DMS153 treated with DMSO at 0.1 percent for 48 hours (cell line): ENCODE measurements at regions not wholly inside any gene's neighbourhood (a gene's known extent, or its start where the extent isn't known, plus 50 kb on each side); places are given as distances from the start of the nearest gene placed in this dataset.
"Not testable (repeated sequence)": the region's sequence is repeated elsewhere in the genome, so short reads cannot be mapped to it uniquely, and the experiment has no call there.

Experiments
- DNase-seq: peaks from one replicate; lab custom pipeline; 2025; ENCODE audit not compliant: unreplicated experiment; lab: John Stamatoyannopoulos, UW

GRCh38 chr22:47315862-47316419 is 553.5 kb downstream of the TBC1D22A start:
- DNase-seq = peak; percentile 38

GRCh38 chr22:47310601-47311000 is 548.2 kb downstream of the TBC1D22A start:
- DNase-seq = no peak

GRCh38 chr22:47309946-47310345 is 547.5 kb downstream of the TBC1D22A start:
- no peak for DNase-seq

GRCh38 chr22:47309476-47309875 is 547.0 kb downstream of the TBC1D22A start:
- DNase-seq = no peak

- no peak for DNase-seq
These were observed 546.4 kb downstream of the TBC1D22A start for GRCh38 chr22:47308886-47309285.

GRCh38 chr22:47307822-47308221 is 545.4 kb downstream of the TBC1D22A start:
- DNase-seq = no peak

GRCh38 chr22:47307326-47307725 is 544.9 kb downstream of the TBC1D22A start:
- no peak for DNase-seq

- no peak for DNase-seq
These were observed 542.4 kb downstream of the TBC1D22A start for GRCh38 chr22:47304854-47305253.

GRCh38 chr22:47304191-47304831 is 541.9 kb downstream of the TBC1D22A start:
- DNase-seq = no peak

GRCh38 chr22:47303161-47303890 is 540.9 kb downstream of the TBC1D22A start:
- no peak for DNase-seq

- DNase-seq = not testable (repeated sequence)
These were observed 540.1 kb downstream of the TBC1D22A start for GRCh38 chr22:47302587-47302986.

GRCh38 chr22:47301820-47302475 is 539.5 kb downstream of the TBC1D22A start:
- DNase-seq = no peak

GRCh38 chr22:47300698-47301405 is 538.4 kb downstream of the TBC1D22A start:
- no peak for DNase-seq

- no peak for DNase-seq
These were observed 537.6 kb downstream of the TBC1D22A start for GRCh38 chr22:47299863-47300697.

- no peak for DNase-seq
These were observed 536.9 kb downstream of the TBC1D22A start for GRCh38 chr22:47299211-47299862.

GRCh38 chr22:47298017-47298785 is 535.8 kb downstream of the TBC1D22A start:
- DNase-seq = no peak

- DNase-seq = no peak
These were observed 535.0 kb downstream of the TBC1D22A start for GRCh38 chr22:47297261-47298016.
